ENCODE measurements at regions not wholly inside any gene's neighbourhood (a gene's known extent, or its start where the extent isn't known, plus 50 kb on each side); places are given as distances from the start of the nearest gene placed in this dataset.

- Mint-ChIP-seq H3K9me3 (ENCODE audit: unreplicated experiment) (no peaks in the 10 kb centered on the region), H3K36me3 (ENCODE audit: insufficient read depth, unreplicated experiment) (no peaks in the 10 kb centered on the region), H3K27me3 (ENCODE audit: insufficient read depth, unreplicated experiment) (no peaks in the 10 kb centered on the region), H3K4me1 (ENCODE audit: insufficient read depth, unreplicated experiment) (no peaks in the 10 kb centered on the region), H3K4me3 (ENCODE audit: unreplicated experiment) (no peak overlapping the region), H3K27ac (ENCODE audit: low read depth, unreplicated experiment) (no peak overlapping the region)
- intact Hi-C loops (cut with micrococcal nuclease): no loop called here
- BruUV-seq (replicated peaks): no TSS peak
- ChIA-PET CTCF (interaction anchor here (0.7 to 1.4 kb wide), 3 partner anchors 16 to 22 kb away, joined by 3 to 4 read pairs (median 3); no protein-coding TSS in a partner anchor), POLR2A (no interaction called here)
- no peak for TF ChIP-seq CTCF (IDR thresholded peaks at IDR 0.05; ENCODE audit: unreplicated experiment)
- no peak for DNase-seq (ENCODE audit: unreplicated experiment)
These were observed 269.6 kb downstream of the ALX1 start for GRCh38 chr12:85549640-85550039.

DNA sequence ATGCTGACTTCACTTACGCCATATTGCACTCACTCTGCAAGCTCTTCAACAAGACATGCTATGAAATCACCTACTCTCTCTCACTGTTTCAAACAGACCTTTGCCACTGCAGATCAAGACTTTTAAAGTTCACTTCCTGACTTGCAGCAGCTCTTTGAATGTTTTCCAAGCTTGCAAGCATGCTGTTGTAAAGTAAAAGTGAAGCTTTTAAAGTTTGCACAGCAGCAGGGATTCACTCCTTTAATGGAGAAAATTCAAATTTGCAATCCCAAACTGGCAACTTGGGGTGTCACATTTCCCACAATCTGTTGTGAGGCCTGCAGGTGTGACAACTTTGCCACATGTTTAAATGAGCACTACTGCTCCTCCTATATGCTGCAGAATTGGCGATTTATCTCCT is 270.9 kb downstream of the ALX1 start:
- H3K36me3 Mint-ChIP-seq (ENCODE audit: insufficient read depth, unreplicated experiment): no peaks in the 10 kb centered on the region
- BruUV-seq (replicated peaks): no TSS peak
- no peak for TF ChIP-seq CTCF (IDR thresholded peaks at IDR 0.05; ENCODE audit: unreplicated experiment)
- ChIA-PET POLR2A (interaction anchor here (1.2 to 1.7 kb wide), 2 partner anchors 9 to 11 kb away, joined by 3 to 4 read pairs; no protein-coding TSS in a partner anchor), CTCF (interaction anchor here (0.6 to 1.4 kb wide), 2 partner anchors 15 to 63 kb away, joined by 4 to 5 read pairs; no protein-coding TSS in a partner anchor)
- H3K27ac Mint-ChIP-seq (ENCODE audit: low read depth, unreplicated experiment): no peak overlapping the region
- DNase-seq (ENCODE audit: unreplicated experiment): no peak
- H3K4me3 Mint-ChIP-seq (ENCODE audit: unreplicated experiment): no peak overlapping the region
- no peaks in the 10 kb centered on the region for H3K27me3 Mint-ChIP-seq (ENCODE audit: insufficient read depth, unreplicated experiment)
- intact Hi-C loops (cut with micrococcal nuclease): no loop called here
- H3K9me3 Mint-ChIP-seq (ENCODE audit: unreplicated experiment): no peaks in the 10 kb centered on the region
- no peaks in the 10 kb centered on the region for H3K4me1 Mint-ChIP-seq (ENCODE audit: insufficient read depth, unreplicated experiment)

DNA sequence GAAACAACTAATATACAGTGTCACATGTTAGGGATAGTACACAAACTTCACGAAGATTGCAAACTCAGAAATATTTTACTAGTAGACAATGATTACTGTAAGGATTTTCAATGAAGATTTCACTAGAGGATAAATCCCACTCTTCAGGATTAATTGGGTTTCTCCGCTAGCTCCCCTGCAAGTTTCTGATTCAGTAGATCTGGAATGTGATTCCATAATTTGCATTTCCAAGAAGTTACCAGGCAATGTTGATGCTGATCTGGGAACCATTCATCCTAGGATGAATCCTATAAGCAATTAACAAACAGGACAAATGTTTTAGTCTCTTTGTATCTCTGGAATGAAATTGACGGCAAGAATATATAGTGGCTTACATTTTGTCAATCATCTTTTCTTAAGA is 272.4 kb downstream of the ALX1 start:
- no peaks in the 10 kb centered on the region for H3K27me3 Mint-ChIP-seq (ENCODE audit: insufficient read depth, unreplicated experiment)
- no peak for TF ChIP-seq CTCF (IDR thresholded peaks at IDR 0.05; ENCODE audit: unreplicated experiment)
- BruUV-seq (replicated peaks): no TSS peak
- intact Hi-C loops (cut with micrococcal nuclease): no loop called here
- no peak overlapping the region for H3K4me3 Mint-ChIP-seq (ENCODE audit: unreplicated experiment)
- DNase-seq (ENCODE audit: unreplicated experiment): no peak
- no peak overlapping the region for H3K27ac Mint-ChIP-seq (ENCODE audit: low read depth, unreplicated experiment)
- ChIA-PET CTCF (interaction anchor here (1.2 kb wide), 1 partner anchor 314 kb away, joined by 3 read pairs; no protein-coding TSS in a partner anchor), POLR2A (interaction anchor here (1.7 kb wide), 1 partner anchor 8 kb away, joined by 4 read pairs; no protein-coding TSS in a partner anchor)
- no peaks in the 10 kb centered on the region for H3K4me1 Mint-ChIP-seq (ENCODE audit: insufficient read depth, unreplicated experiment)
- no peaks in the 10 kb centered on the region for H3K9me3 Mint-ChIP-seq (ENCODE audit: unreplicated experiment)
- H3K36me3 Mint-ChIP-seq (ENCODE audit: insufficient read depth, unreplicated experiment): no peaks in the 10 kb centered on the region

GRCh38 chr12:85557850-85558249 is 277.8 kb downstream of the ALX1 start:
- intact Hi-C loops (cut with micrococcal nuclease): no loop called here
- H3K4me1 Mint-ChIP-seq (ENCODE audit: insufficient read depth, unreplicated experiment): peaks cover 5% of the 10 kb centered on the region
- H3K4me3 Mint-ChIP-seq (ENCODE audit: unreplicated experiment): no peak overlapping the region
- no peak overlapping the region for H3K27ac Mint-ChIP-seq (ENCODE audit: low read depth, unreplicated experiment)
- no TSS peak for BruUV-seq (replicated peaks)
- TF ChIP-seq CTCF (IDR thresholded peaks at IDR 0.05; ENCODE audit: unreplicated experiment): no peak
- no peak for DNase-seq (ENCODE audit: unreplicated experiment)
- no peaks in the 10 kb centered on the region for H3K27me3 Mint-ChIP-seq (ENCODE audit: insufficient read depth, unreplicated experiment)
- ChIA-PET CTCF (interaction anchor here (0.7 to 0.9 kb wide), 2 partner anchors 23 to 110 kb away, joined by 3 read pairs; no protein-coding TSS in a partner anchor), POLR2A (no interaction called here)
- no peaks in the 10 kb centered on the region for H3K9me3 Mint-ChIP-seq (ENCODE audit: unreplicated experiment)
- no peaks in the 10 kb centered on the region for H3K36me3 Mint-ChIP-seq (ENCODE audit: insufficient read depth, unreplicated experiment)

Data from MCF 10A (cell line).